ENCODE measurements at regions not wholly inside any gene's neighbourhood (a gene's known extent, or its start where the extent isn't known, plus 50 kb on each side); places are given as distances from the start of the nearest gene placed in this dataset.

DNA sequence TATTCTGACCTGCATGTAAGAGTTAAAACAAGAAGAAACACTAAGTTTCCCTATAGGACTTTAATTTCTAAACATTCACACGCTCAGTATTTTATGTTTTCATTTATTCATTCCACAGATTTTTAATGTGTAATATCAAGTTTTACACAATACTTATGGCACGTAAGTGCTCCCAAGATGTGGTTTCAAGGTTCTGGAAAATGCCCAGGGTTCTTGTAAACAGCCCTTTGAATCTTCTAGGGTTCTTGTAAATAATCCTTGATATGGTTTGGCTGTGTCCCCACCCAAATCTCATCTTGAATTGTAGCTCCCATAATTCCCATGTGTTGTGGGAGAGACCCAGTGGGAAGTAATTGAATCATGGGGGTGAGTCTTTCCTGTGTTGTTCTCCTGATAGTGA lies 383.0 kb downstream of the TXNL1 start:
- H3K4me3 ChIP-seq (ENCODE audit: low read depth, low read length): no peak overlapping the region
- TF ChIP-seq CTCF (IDR thresholded peaks at IDR 0.05; ENCODE audit: low read depth, low read length): no peak

- no peak for TF ChIP-seq CTCF (IDR thresholded peaks at IDR 0.05; ENCODE audit: low read depth, low read length)
- H3K4me3 ChIP-seq (ENCODE audit: low read depth, low read length): no peak overlapping the region
Measured at GRCh38 chr18:56252456-56252855, 385.9 kb downstream of the TXNL1 start.

GRCh38 chr18:56248610-56249235 lies 389.7 kb downstream of the TXNL1 start:
- TF ChIP-seq CTCF (IDR thresholded peaks at IDR 0.05; ENCODE audit: low read depth, low read length): no peak

DNA sequence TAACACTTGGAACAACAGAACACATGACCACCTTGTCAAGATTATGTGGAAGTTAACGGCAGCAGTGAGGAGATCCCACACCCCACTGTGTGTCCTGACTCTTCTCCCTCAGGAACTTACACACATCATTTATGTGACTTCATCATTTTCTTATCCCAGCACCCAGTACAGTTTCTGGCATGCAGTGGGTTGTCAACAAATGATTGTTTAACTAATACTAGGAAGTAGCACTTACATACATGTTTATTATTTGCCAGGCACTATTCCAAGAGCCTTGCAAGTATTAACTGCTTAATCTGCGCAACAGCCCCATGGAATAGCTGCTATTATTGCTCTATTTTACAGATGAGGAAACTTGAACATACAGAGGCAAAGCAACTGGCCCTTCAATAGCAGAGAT lies 391.5 kb downstream of the TXNL1 start:
- no peak overlapping the region for H3K4me3 ChIP-seq (ENCODE audit: low read depth, low read length)
- TF ChIP-seq CTCF (IDR thresholded peaks at IDR 0.05; ENCODE audit: low read depth, low read length): no peak

More at GRCh38 chr18:56248610-56249235, 389.7 kb downstream of the TXNL1 start:
- H3K4me3 ChIP-seq (ENCODE audit: low read depth, low read length): no peak overlapping the region

DNA sequence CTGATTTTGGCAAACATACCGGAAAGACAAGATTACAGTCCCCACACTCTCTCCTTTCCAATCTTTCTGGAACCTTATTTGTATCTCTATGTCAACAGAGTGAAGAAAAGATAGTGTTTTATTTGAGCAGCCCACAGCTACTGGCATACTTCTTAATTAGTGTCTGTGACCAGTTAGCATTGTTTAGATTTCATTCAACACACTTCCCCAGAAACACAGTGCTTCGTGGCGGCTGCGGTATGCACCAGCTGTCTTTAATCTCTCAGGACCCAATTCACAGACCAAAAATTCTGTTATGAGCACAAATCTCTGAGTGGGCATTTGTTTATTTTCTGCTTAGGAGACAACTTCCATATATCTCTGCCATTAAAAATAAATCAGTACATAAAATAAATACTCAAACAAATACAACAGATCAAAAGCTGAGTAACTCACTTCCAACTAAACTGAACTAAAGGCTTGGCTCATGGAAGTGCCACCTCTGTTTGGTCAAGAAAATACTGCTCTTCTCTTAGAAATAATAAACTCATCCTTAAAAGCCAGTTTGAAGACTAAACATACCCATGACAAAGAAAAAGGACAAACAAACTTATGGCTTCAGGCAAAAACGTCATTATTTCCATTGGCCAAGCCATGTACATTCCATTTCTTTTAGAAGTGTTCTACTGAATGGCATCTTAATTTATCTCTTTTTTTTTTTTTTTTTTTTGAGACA lies 392.4 kb downstream of the TXNL1 start:
- no peak for TF ChIP-seq CTCF (IDR thresholded peaks at IDR 0.05; ENCODE audit: low read depth, low read length)

GRCh38 chr18:56240405-56240804 lies 398.0 kb downstream of the TXNL1 start:
- TF ChIP-seq CTCF (IDR thresholded peaks at IDR 0.05; ENCODE audit: low read depth, low read length): no peak

More for the DNA sequence above, 392.4 kb downstream of the TXNL1 start:
- no peak overlapping the region for H3K4me3 ChIP-seq (ENCODE audit: low read depth, low read length)

GRCh38 chr18:56238576-56238975 lies 399.8 kb downstream of the TXNL1 start:
- no peak overlapping the region for H3K4me3 ChIP-seq (ENCODE audit: low read depth, low read length)
- TF ChIP-seq CTCF (IDR thresholded peaks at IDR 0.05; ENCODE audit: low read depth, low read length): no peak

More at GRCh38 chr18:56240405-56240804, 398.0 kb downstream of the TXNL1 start:
- H3K4me3 ChIP-seq (ENCODE audit: low read depth, low read length): no peak overlapping the region

All from WI38 (cell line).